ENCODE measurements at regions not wholly inside any gene's neighbourhood (a gene's known extent, or its start where the extent isn't known, plus 50 kb on each side); places are given as distances from the start of the nearest gene placed in this dataset.
A peak's percentile ranks its signal among the peaks of the same experiment; 100 is the strongest.

GRCh38 chr21:38909929-38910328 lies 104.2 kb downstream of the ETS2 start:
- H3K9ac ChIP-seq (replicated peaks; ENCODE audit: extremely low read depth, insufficient read depth, low read length), result no peak overlapping the region
- H4K20me1 ChIP-seq (replicated peaks; ENCODE audit: control insufficient read depth, extremely low read depth, insufficient read depth, low read length), result no peaks in the 10 kb centered on the region
- H3K4me3 ChIP-seq (replicated peaks in 1 of 3; ENCODE audit: insufficient read depth in 1 of 3, low read depth in 1 of 3, low read length in 3 of 3), result no peak overlapping the region
- BruUV-seq (replicated peaks), result no TSS peak
- H3K79me2 ChIP-seq (ENCODE audit: control insufficient read depth, insufficient read depth, low read length), result no peaks in the 10 kb centered on the region
- H3K27me3 ChIP-seq (ENCODE audit: control insufficient read depth in 2 of 2, insufficient read depth in 2 of 2, low read length in 2 of 2), result no peaks in the 10 kb centered on the region
- DNase-seq (ENCODE audit: low read depth, low spot score) (peak; percentile 25), FAIRE-seq (peak; percentile 56)
- no peak for TF ChIP-seq JUN (IDR thresholded peaks at IDR 0.05; ENCODE audit: borderline replicate concordance, insufficient read depth, insufficient read length, low read depth)
- TF ChIP-seq CTCF (IDR thresholded peaks at IDR 0.05; ENCODE audit: extremely low read depth in 1 of 2, insufficient read depth in 1 of 2, low read depth in 1 of 2, low read length in 2 of 2), result no peak
- TF ChIP-seq FOS (IDR thresholded peaks at IDR 0.05; ENCODE audit: borderline replicate concordance, insufficient read depth, low read length), result no peak
- no peak for TF ChIP-seq EZH2 (IDR thresholded peaks at IDR 0.05; ENCODE audit: borderline replicate concordance, low read depth, low read length, severe bottlenecking)
- no peak for TF ChIP-seq MYC (IDR thresholded peaks at IDR 0.05; ENCODE audit: low read depth, low read length)
- no peak for TF ChIP-seq MAX (IDR thresholded peaks at IDR 0.05; ENCODE audit: insufficient read depth, insufficient read length)
- TF ChIP-seq GATA2 (IDR thresholded peaks at IDR 0.05; ENCODE audit: insufficient read depth, insufficient read length, low read depth, low read length), result no peak
- TF ChIP-seq POLR2A (IDR thresholded peaks at IDR 0.05; ENCODE audit: low read depth, low read length), result no peak
- no peak for TF ChIP-seq POLR2AphosphoS5 (IDR thresholded peaks at IDR 0.05; ENCODE audit: insufficient read depth, low read depth, low read length)
- H3K9me1 ChIP-seq (replicated peaks; ENCODE audit: control insufficient read depth, extremely low read depth, insufficient read depth, low read length), result no peaks in the 10 kb centered on the region
- peaks cover 3% of the 10 kb centered on the region for H3K4me1 ChIP-seq (ENCODE audit: control insufficient read depth, extremely low read depth, insufficient read depth, low read length)
- ChIA-PET POLR2A (no interaction called here), CTCF (no interaction called here)
- no peaks in the 10 kb centered on the region for H3K9me3 ChIP-seq (replicated peaks; ENCODE audit: control insufficient read depth, insufficient read depth, low read length)
- intact Hi-C loops (cut with micrococcal nuclease) (loop anchor here (5.0 kb wide), 1 partner anchor 82 kb away; no protein-coding TSS in a partner anchor), dilution Hi-C loops (cut with MboI; ENCODE audit: extremely low pct_ligation_motif_present, low sequenced_read_pairs) (no loop called here)
- H3K36me3 ChIP-seq (ENCODE audit: control insufficient read depth in 2 of 2, extremely low read depth in 1 of 2, insufficient read depth in 2 of 2, low read length in 2 of 2), result no peaks in the 10 kb centered on the region
- H3K4me2 ChIP-seq (ENCODE audit: insufficient read depth, low read length), result no peak overlapping the region
- no peak overlapping the region for H2AFZ ChIP-seq (ENCODE audit: low read depth, low read length)
- H3K27ac ChIP-seq (ENCODE audit: insufficient read depth, low read depth, low read length), result no peak overlapping the region

Measured in endothelial cell of umbilical vein (primary cell).